K562 (cell line): ENCODE measurements at regions not wholly inside any gene's neighbourhood (a gene's known extent, or its start where the extent isn't known, plus 50 kb on each side); places are given as distances from the start of the nearest gene placed in this dataset.

Experiments
- ATAC-seq: fragments of 200-7000 bp; cut with Tn5 transposase; 3 replicates; pipeline ENCODE4 v1.9.1; 2020; ENCODE audit warnings: moderate library complexity
- BruUV-seq: library from RNA; stranded (reverse); fragments of 400-500 nt; replicated peaks from 2 replicates; lab custom pipeline; 2021; lab: Mats Ljungman, UMichigan
- CTCF ChIA-PET: fragments of 300-600 bp; formaldehyde crosslinking; extraction: SDS; loops from one replicate; lab custom pipeline; 2021; ENCODE audit warnings: low intra/inter-chr PET ratio; lab: Yijun Ruan, JAX
- POLR2A ChIA-PET: fragments of 300-600, 350-650 bp; sonication (Branson Sonifier 250); formaldehyde crosslinking; extraction: SDS; loops from one replicate; lab custom pipeline; 2021; ENCODE audit warnings: antibody characterized with exemption, inconsistent platforms; lab: Yijun Ruan, JAX
- DNase-seq, 4 experiments: peaks; one replicate each; pipeline versions ENCODE4 v3.0.0 to v3.0.0-alpha.2; 2011 to 2018; ENCODE audit warnings: low spot score in 3 of 4, mixed read lengths in 3 of 4; ENCODE audit errors: extremely low read depth in 1 of 4
- FAIRE-seq: peaks from 2 replicates; lab custom pipeline; 2011; peaks lifted over from hg19 to GRCh38; lab: Jason Lieb, UNC
- H2AFZ ChIP-seq: 2 replicates; pipeline ENCODE4 v1.6.0; 2011; ENCODE audit warnings: low read depth, low read length, control low read depth, inconsistent platforms
- H3K27ac ChIP-seq: fragments of 200-600 bp; 3 replicates; pipeline ENCODE4 v1.8.0; 2011; ENCODE audit warnings: low read depth, mild to moderate bottlenecking, control low read depth, inconsistent platforms, low read length, moderate library complexity, mixed read lengths; ENCODE audit errors: extremely low read depth
- H3K27me3 ChIP-seq, 2 experiments: fragments of 300-600 bp in 1 of 2; 2 replicates in 1 of 2; 3 replicates in 1 of 2; pipeline versions ENCODE4 v1.6.0 to v1.8.0; 2011; ENCODE audit warnings: inconsistent platforms in 2 of 2, low read length in 2 of 2, mild to moderate bottlenecking in 1 of 2, mixed read lengths in 1 of 2, moderate library complexity in 1 of 2; ENCODE audit not compliant: control insufficient read depth in 2 of 2, insufficient read depth in 2 of 2
- H3K36me3 ChIP-seq: fragments of 300-600 bp; 3 replicates; pipeline ENCODE4 v1.8.0; 2011; ENCODE audit warnings: mild to moderate bottlenecking, low read length, inconsistent platforms; ENCODE audit not compliant: control insufficient read depth, insufficient read depth
- H3K4me1 ChIP-seq, 2 experiments: fragments of 200-600 bp in 1 of 2; replicated peaks in 1 of 2; 2 replicates in 1 of 2; 3 replicates in 1 of 2; pipeline versions ENCODE4 v1.5.1 to v1.8.0; 2011; ENCODE audit warnings: inconsistent platforms in 2 of 2, low read length in 2 of 2, mild to moderate bottlenecking in 1 of 2, mixed read lengths in 1 of 2, moderate library complexity in 1 of 2; ENCODE audit not compliant: control insufficient read depth in 2 of 2, insufficient read depth in 2 of 2
- H3K4me2 ChIP-seq: 2 replicates; pipeline ENCODE4 v1.6.1; 2011; ENCODE audit warnings: low read length, control low read depth, inconsistent platforms, mixed read lengths; ENCODE audit not compliant: insufficient read depth
- H3K4me3 ChIP-seq: fragments of 200-600 bp; sonication (generic), shearing (Covaris generic); 2 replicates; pipeline ENCODE4 v1.5.1; 2016; ENCODE audit warnings: control low read depth, inconsistent platforms
- H3K79me2 ChIP-seq: fragments of 200-600 bp; 3 replicates; pipeline ENCODE4 v1.8.0; 2011; ENCODE audit warnings: low read length, inconsistent platforms; ENCODE audit not compliant: control insufficient read depth, insufficient read depth
- H3K9ac ChIP-seq, 2 experiments: 2 replicates each; pipeline versions ENCODE4 v1.6.0 to v1.6.1; 2011; ENCODE audit warnings: low read depth in 2 of 2, low read length in 2 of 2, control low read depth in 1 of 2, inconsistent platforms in 1 of 2, mild to moderate bottlenecking in 1 of 2, mixed read lengths in 1 of 2; ENCODE audit not compliant: insufficient read depth in 1 of 2
- H3K9me1 ChIP-seq: one replicate; pipeline ENCODE4 v1.6.0; 2011; ENCODE audit warnings: inconsistent platforms, mild to moderate bottlenecking, low read length, moderate library complexity; ENCODE audit not compliant: control insufficient read depth, insufficient read depth
- H3K9me3 ChIP-seq: replicated peaks from 2 replicates; pipeline ENCODE4 v1.5.1; 2011; ENCODE audit warnings: low read depth, low read length, inconsistent platforms; ENCODE audit not compliant: control insufficient read depth, insufficient read depth
- H4K20me1 ChIP-seq: replicated peaks from 2 replicates; pipeline ENCODE4 v1.6.1; 2011; ENCODE audit warnings: low read length, inconsistent platforms, mixed read lengths; ENCODE audit not compliant: control insufficient read depth, insufficient read depth
- CEBPB ChIP-seq: fragments of 450-650 bp; IDR thresholded peaks from 2 replicates; pipeline ENCODE4 v1.6.1; 2016; ENCODE audit warnings: missing genetic modification characterization, missing compliant biosample characterization
- GABPA ChIP-seq: fragments of 200-800 bp; sonication (Bioruptor generic); conservative IDR thresholded peaks from 2 replicates; pipeline ENCODE4 v1.6.1; 2016; ENCODE audit warnings: low read depth, missing genetic modification characterization, missing compliant biosample characterization
- HNRNPK ChIP-seq: fragments of 200-400 bp; formaldehyde crosslinking; IDR thresholded peaks from one replicate; pipeline ENCODE4 v1.6.1; 2018; ENCODE audit warnings: mild to moderate bottlenecking, low read depth, low read length; ENCODE audit not compliant: poor library complexity, severe bottlenecking
- KDM1A ChIP-seq, 2 experiments: fragments of 450-650 bp; IDR thresholded peaks; 2 replicates each; pipeline ENCODE4 v1.6.1; 2016; ENCODE audit warnings: mild to moderate bottlenecking in 2 of 2
- MXD1 ChIP-seq: fragments of 250-450 bp; sonication (Bioruptor Pico); IDR thresholded peaks from 2 replicates; pipeline ENCODE4 v1.8.0; 2021; ENCODE audit warnings: borderline replicate concordance, mild to moderate bottlenecking, moderate library complexity; ENCODE audit not compliant: poor library complexity, severe bottlenecking
- POLR2AphosphoS2 ChIP-seq: IDR thresholded peaks from 2 replicates; pipeline ENCODE4 v1.6.1; 2012; ENCODE audit warnings: low read length, improper control_type of control experiment
- PREB ChIP-seq: sonication (generic); formaldehyde crosslinking; IDR thresholded peaks from 2 replicates; pipeline ENCODE4 v1.8.1; 2023; ENCODE audit warnings: mild to moderate bottlenecking, missing genetic modification reagents
- UBTF ChIP-seq, 2 experiments: IDR thresholded peaks; 2 replicates each; pipeline ENCODE4 v1.6.1; 2012; ENCODE audit warnings: improper control_type of control experiment in 2 of 2, low read depth in 2 of 2, low read length in 2 of 2, borderline replicate concordance in 1 of 2
- ZNF197 ChIP-seq: fragments of 200-800 bp; sonication (Bioruptor generic); IDR thresholded peaks from 2 replicates; pipeline ENCODE4 v1.6.1; 2016; ENCODE audit warnings: low read depth, missing genetic modification characterization, missing compliant biosample characterization
- ZNF589 ChIP-seq: fragments of 200-800 bp; sonication (Bioruptor generic); IDR thresholded peaks from 2 replicates; pipeline ENCODE4 v1.6.1; 2016; ENCODE audit warnings: low read depth, missing genetic modification characterization, missing compliant biosample characterization
- WGBS: fragments of 100-300 bp; shearing (Covaris generic); methylation state at CpG from one replicate; pipeline ENCODE4 v1.1.6; 2016; ENCODE audit warnings: low coverage, mixed read lengths; ENCODE audit not compliant: insufficient coverage; ENCODE audit errors: missing lambda C conversion rate; 5-methylcytosine and 5-hydroxymethylcytosine counted together
- in situ Hi-C: fragments of 300-500 bp; cut with MboI; formaldehyde crosslinking; loops from 4 replicates; pipeline ENCODE4 v1.15.0; 2018; ENCODE audit warnings: inconsistent platforms, mixed read lengths
- intact Hi-C: fragments of 100-400 bp; cut with micrococcal nuclease; formaldehyde crosslinking; loops from 2 replicates; pipeline ENCODE4 v1.14.2; 2022

GRCh38 chr2:241947004-241947350 is 77.4 kb downstream of the RTP5 start (continued):
- TF ChIP-seq UBTF (IDR thresholded peaks at IDR 0.05; ENCODE audit: borderline replicate concordance in 1 of 2, low read depth in 2 of 2, low read length in 2 of 2): no peak
- TF ChIP-seq POLR2AphosphoS2: no peak
- TF ChIP-seq, all 486 proteins: peak for 0

- Histone ChIP-seq H3K36me3 (no peaks in the 10 kb centered on the region), H3K4me3 (no peak overlapping the region)
- POLR2A ChIA-PET: interaction anchor here (0.5 kb wide), 1 partner anchor 10 kb away, joined by 3 read pairs; no protein-coding TSS in a partner anchor
- no peak for FAIRE-seq
- BruUV-seq: no TSS peak
- no peak for DNase-seq
- TF ChIP-seq GABPA (tag) (no peak), HNRNPK (no peak), CEBPB (no peak), ZNF197 (CRISPR knock-in tag) (no peak), MXD1 (CRISPR knock-in tag) (no peak), ZNF589 (CRISPR knock-in tag) (no peak), PREB (no peak), KDM1A (IDR thresholded peaks at IDR 0.05) (no peak)
- TF ChIP-seq, all 486 proteins: peak for 0
- ATAC-seq: no peak
- no peaks in the 10 kb centered on the region; the same call in 1 of the 2 replicates for H3K9me3 ChIP-seq
- intact Hi-C loops: no loop called here
- H3K27ac ChIP-seq: no peak overlapping the region
- H2AFZ ChIP-seq: no peak overlapping the region
- H4K20me1 ChIP-seq: 0 out of 2 replicates have a peak, but pooled peaks cover 4% of the 10 kb centered on the region
- 76% methylated on average over 8 of the region's 21 CpGs for WGBS
- no peak overlapping the region for H3K9ac ChIP-seq
- no peaks in the 10 kb centered on the region for H3K9me1 ChIP-seq
- no peak overlapping the region for H3K4me2 ChIP-seq
- peaks cover 0 to 10% of the 10 kb centered on the region in 2 experiments; a peak in 2 of 5 replicates for H3K4me1 ChIP-seq
- peaks cover 0 to 12% of the 10 kb centered on the region in 2 experiments; a peak in 2 of 5 replicates for H3K27me3 ChIP-seq
- CTCF ChIA-PET: no interaction called here
- H3K79me2 ChIP-seq: no peaks in the 10 kb centered on the region
- in situ Hi-C loops: no loop called here
These were observed 77.9 kb downstream of the RTP5 start for GRCh38 chr2:241947401-241947800.
